ENCODE measurements at regions not wholly inside any gene's neighbourhood (a gene's known extent, or its start where the extent isn't known, plus 50 kb on each side); places are given as distances from the start of the nearest gene placed in this dataset.

DNA sequence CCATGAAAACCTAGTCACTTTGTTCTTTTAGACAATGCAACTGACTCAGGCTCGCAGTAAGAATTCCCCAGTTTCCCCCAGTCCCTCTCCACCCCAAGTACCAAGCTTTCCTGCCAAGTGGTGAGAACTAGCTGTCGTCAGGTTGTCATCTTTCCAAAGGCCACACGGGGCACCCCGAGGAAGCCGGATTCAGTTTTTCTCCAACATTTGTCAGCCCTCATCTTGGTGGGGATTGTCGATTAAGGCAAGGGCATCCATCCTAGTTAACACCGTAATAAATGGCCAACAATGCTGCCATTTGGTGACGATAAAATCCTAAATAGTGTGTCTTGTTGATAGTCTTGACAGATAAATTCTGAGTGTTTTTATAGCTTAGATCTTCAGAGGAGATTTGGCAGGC lies 55.9 kb upstream of the PROX1 start:
- no peak for TF ChIP-seq EZH2 (IDR thresholded peaks at IDR 0.05; ENCODE audit: insufficient read depth, low read length)
- TF ChIP-seq, protein P1, sequence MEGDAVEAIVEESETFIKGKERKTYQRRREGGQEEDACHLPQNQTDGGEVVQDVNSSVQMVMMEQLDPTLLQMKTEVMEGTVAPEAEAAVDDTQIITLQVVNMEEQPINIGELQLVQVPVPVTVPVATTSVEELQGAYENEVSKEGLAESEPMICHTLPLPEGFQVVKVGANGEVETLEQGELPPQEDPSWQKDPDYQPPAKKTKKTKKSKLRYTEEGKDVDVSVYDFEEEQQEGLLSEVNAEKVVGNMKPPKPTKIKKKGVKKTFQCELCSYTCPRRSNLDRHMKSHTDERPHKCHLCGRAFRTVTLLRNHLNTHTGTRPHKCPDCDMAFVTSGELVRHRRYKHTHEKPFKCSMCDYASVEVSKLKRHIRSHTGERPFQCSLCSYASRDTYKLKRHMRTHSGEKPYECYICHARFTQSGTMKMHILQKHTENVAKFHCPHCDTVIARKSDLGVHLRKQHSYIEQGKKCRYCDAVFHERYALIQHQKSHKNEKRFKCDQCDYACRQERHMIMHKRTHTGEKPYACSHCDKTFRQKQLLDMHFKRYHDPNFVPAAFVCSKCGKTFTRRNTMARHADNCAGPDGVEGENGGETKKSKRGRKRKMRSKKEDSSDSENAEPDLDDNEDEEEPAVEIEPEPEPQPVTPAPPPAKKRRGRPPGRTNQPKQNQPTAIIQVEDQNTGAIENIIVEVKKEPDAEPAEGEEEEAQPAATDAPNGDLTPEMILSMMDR (IDR thresholded peaks at IDR 0.05; ENCODE audit: insufficient read depth, low read depth, low read length) = no peak
